ENCODE measurements at regions not wholly inside any gene's neighbourhood (a gene's known extent, or its start where the extent isn't known, plus 50 kb on each side); places are given as distances from the start of the nearest gene placed in this dataset.
"Not testable (repeated sequence)": the region's sequence is repeated elsewhere in the genome, so short reads cannot be mapped to it uniquely, and the experiment has no call there.

GRCh38 chr4:104642521-104642920, 147.8 kb upstream of the CXXC4 start:
- no peak for DNase-seq (ENCODE audit: low read depth)
- in situ Hi-C loops (cut with HindIII; ENCODE audit: low pct_unique_long_range_greater_than_20kb, low sequenced_read_pairs): no loop called here

DNA sequence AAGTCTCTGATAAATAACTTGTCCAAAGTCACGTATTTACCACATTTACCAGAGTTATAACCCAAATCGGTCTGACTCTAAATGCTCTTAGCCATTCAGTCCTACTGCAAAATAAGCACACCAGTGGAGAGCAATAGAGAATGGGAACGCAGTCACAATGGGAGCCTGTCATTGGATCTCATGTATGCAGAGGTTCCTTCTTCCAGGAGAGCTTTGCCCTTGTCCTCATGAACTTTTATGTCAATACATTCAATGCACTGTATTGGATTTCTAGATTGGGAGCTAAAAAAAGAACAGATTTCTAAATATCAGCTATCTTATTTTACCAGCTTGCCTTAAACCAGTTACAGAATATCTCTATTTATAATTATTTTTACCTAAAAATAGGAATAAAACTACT, 149.1 kb upstream of the CXXC4 start:
- no peak for DNase-seq (ENCODE audit: low read depth)
- in situ Hi-C loops (cut with HindIII; ENCODE audit: low pct_unique_long_range_greater_than_20kb, low sequenced_read_pairs): no loop called here

DNA sequence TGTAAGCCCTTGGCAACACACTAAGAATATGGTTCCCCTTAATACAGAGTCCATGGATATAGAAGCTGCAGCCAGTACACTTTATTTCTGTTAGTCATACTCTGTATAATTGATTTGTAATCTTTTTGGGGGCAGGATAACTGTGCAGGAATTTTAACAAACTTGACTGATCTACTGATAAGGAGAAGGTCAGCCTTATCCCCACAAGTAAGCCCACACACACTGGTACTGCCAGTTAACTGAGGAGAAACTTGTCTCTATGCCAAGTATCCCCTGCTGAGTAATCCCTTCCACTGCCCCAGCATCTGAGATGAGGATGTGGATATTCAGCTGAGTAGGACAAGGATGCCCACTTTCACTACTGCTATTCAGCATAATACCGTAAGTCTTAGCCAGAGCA, 154.9 kb upstream of the CXXC4 start:
- in situ Hi-C loops (cut with HindIII; ENCODE audit: low pct_unique_long_range_greater_than_20kb, low sequenced_read_pairs): no loop called here
- DNase-seq (ENCODE audit: low read depth): no peak

DNA sequence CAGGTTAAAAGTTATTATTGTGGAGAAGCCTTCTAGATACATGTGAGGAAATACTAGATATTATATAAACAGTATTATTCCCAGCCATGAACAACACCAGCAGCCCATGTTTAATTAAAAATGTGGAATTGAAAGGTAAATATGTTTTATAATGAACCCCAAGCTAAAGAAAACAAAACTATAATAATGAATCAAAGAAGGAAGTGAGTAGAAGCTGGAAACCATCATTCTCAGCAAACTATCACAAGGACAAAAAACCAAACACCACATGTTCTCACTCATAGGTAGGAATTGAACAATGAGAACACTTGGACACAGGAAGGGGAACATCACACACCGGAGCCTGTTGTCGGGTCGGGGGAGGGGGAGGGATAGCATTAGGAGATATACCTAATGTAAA, 167.6 kb upstream of the CXXC4 start:
- DNase-seq (ENCODE audit: low read depth); in situ Hi-C loops (cut with HindIII; ENCODE audit: low pct_unique_long_range_greater_than_20kb, low sequenced_read_pairs): not testable (repeated sequence)

- in situ Hi-C loops (cut with HindIII; ENCODE audit: low pct_unique_long_range_greater_than_20kb, low sequenced_read_pairs): no loop called here
- DNase-seq (ENCODE audit: low read depth): peak; percentile 1
Measured at GRCh38 chr4:104677116-104677515, 182.4 kb upstream of the CXXC4 start.

GRCh38 chr4:104682311-104682710, 187.6 kb upstream of the CXXC4 start:
- in situ Hi-C loops (cut with HindIII; ENCODE audit: low pct_unique_long_range_greater_than_20kb, low sequenced_read_pairs): no loop called here
- DNase-seq (ENCODE audit: low read depth): no peak

DNA sequence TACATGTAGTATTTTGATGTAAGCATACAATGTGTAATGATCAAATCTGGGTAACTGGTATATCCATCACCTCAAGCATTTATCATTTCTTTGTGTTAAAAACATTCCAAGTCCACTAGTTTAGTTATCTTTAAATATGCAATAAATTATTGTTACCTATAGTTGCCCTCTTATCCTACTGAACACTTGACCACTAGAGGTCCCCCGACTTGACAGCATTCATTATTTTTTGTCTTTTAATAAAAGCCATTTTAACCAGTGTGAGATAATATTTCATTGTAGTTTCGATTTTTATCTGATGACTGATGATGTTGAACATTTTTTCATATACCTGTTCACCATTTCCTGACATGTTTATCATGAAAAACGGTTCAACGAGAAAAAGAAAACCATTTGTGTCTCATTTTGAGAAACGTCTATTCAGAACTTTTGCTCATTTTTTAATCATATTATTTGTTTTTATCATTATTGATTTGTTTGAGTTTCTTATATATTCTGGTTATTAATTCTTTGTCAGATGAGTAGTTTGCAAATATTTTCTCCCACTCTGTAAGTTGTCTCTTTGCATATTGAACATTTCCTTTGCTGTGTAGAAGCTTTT, 199.0 kb upstream of the CXXC4 start:
- DNase-seq (ENCODE audit: low read depth): no peak
- in situ Hi-C loops (cut with HindIII; ENCODE audit: low pct_unique_long_range_greater_than_20kb, low sequenced_read_pairs): no loop called here

DNA sequence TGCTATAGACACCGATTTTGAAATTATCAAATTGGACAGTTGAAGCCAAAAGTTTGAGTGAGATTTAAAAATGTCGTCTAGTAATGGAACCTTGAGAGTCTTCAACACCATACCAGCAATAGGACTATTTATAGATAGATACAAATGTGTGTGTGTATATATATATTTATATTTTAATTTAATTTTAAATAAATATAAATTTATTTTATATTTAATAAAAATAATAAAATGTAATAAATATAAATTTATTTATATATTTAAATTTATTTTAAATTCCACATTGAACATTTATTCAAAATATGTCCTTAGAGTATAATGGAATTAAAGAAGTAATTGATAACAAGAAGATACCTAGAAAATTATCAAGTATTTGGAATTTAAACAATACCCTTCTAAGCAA, 221.9 kb upstream of the CXXC4 start:
- in situ Hi-C loops (cut with HindIII; ENCODE audit: low pct_unique_long_range_greater_than_20kb, low sequenced_read_pairs): no loop called here

DNA sequence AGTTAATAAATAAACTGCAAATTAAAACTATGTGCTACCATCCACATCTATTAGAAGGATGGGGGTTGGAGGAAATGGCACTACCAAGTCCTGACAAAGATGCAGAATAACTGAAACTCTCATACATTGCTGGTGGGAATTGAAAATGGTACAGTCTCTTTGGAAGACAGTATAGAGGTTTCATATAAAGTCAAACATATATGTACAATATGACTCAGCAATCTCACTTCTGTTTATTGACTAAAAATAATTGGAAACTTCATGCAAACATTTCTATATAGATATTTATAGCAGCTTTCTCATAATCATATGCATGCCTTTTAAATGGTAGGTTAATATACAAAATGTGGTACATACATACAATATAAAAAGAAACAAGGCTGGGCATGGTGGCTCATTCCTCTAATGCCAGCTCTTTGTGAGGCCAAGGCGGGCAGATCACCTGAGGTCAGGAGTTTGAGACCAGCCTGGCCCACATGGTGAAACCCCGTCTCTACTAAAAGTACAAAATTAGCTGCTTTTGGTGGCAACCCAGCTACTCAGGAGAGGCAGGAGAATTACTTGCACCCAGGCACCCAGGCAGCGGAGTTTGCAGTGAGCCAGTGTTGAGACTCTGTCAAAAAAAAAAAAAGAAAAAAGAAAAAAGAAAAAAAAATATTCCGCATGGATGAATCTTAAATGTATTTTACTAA, 225.0 kb upstream of the CXXC4 start:
- in situ Hi-C loops (cut with HindIII; ENCODE audit: low pct_unique_long_range_greater_than_20kb, low sequenced_read_pairs): no loop called here

More for the DNA sequence above, 221.9 kb upstream of the CXXC4 start:
- no peak for DNase-seq (ENCODE audit: low read depth)

GRCh38 chr4:104722467-104722866, 227.8 kb upstream of the CXXC4 start:
- in situ Hi-C loops (cut with HindIII; ENCODE audit: low pct_unique_long_range_greater_than_20kb, low sequenced_read_pairs): no loop called here
- no peak for DNase-seq (ENCODE audit: low read depth)

More for the DNA sequence above, 225.0 kb upstream of the CXXC4 start:
- no peak for DNase-seq (ENCODE audit: low read depth)

DNA sequence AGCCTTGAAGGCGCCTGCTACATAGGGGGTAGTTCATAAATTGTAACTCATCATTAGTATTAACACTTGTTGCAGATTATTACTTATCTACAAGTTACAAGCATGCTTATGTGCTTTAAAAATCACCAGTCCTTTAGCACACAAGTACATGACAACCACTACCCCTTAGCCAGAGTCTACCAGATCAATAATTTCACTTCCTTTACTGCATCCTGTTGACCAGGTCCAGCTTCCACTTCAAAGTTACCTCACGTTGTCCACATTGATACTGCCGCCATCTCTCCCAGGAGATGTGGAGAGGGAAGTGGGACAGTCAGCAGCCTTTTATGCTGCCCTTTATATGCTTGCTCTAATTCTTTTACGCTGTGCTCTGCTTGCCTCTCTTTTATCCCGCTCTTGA, 231.3 kb upstream of the CXXC4 start:
- in situ Hi-C loops (cut with HindIII; ENCODE audit: low pct_unique_long_range_greater_than_20kb, low sequenced_read_pairs): no loop called here
- no peak for DNase-seq (ENCODE audit: low read depth)

GRCh38 chr4:104727643-104728042, 232.9 kb upstream of the CXXC4 start:
- DNase-seq (ENCODE audit: low read depth): no peak
- in situ Hi-C loops (cut with HindIII; ENCODE audit: low pct_unique_long_range_greater_than_20kb, low sequenced_read_pairs): no loop called here

- DNase-seq (ENCODE audit: low read depth): peak; percentile 85
- in situ Hi-C loops (cut with HindIII; ENCODE audit: low pct_unique_long_range_greater_than_20kb, low sequenced_read_pairs): no loop called here
Measured at GRCh38 chr4:104728380-104729122, 233.9 kb upstream of the CXXC4 start.

- DNase-seq (ENCODE audit: low read depth): no peak
- in situ Hi-C loops (cut with HindIII; ENCODE audit: low pct_unique_long_range_greater_than_20kb, low sequenced_read_pairs): no loop called here
Measured at GRCh38 chr4:104732766-104733165, 238.1 kb upstream of the CXXC4 start.

DNA sequence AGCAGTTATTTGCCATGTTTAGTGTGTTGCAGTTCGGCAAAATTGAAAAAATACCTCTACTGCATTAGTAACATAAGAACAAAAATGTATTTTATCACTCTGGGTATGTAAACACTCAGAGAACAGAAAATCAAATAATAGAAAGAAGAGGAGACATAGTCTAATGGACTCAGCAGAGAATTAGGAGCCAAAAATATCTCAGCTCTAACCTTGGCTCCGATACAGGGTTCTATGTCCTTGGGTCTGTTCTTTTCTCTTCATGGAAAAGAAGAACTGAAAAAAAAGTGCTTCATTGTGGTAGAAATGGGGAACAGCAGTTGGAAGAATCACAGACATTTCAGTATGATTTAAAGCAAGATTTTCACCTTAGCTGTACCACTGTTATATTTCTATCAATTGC, 240.5 kb upstream of the CXXC4 start:
- in situ Hi-C loops (cut with HindIII; ENCODE audit: low pct_unique_long_range_greater_than_20kb, low sequenced_read_pairs): no loop called here
- no peak for DNase-seq (ENCODE audit: low read depth)

- in situ Hi-C loops (cut with HindIII; ENCODE audit: low pct_unique_long_range_greater_than_20kb, low sequenced_read_pairs): no loop called here
Measured at GRCh38 chr4:104740161-104740560, 245.5 kb upstream of the CXXC4 start.

GRCh38 chr4:104743215-104743653, 248.5 kb upstream of the CXXC4 start:
- in situ Hi-C loops (cut with HindIII; ENCODE audit: low pct_unique_long_range_greater_than_20kb, low sequenced_read_pairs): no loop called here
- no peak for DNase-seq (ENCODE audit: low read depth)

More at GRCh38 chr4:104740161-104740560, 245.5 kb upstream of the CXXC4 start:
- no peak for DNase-seq (ENCODE audit: low read depth)

DNA sequence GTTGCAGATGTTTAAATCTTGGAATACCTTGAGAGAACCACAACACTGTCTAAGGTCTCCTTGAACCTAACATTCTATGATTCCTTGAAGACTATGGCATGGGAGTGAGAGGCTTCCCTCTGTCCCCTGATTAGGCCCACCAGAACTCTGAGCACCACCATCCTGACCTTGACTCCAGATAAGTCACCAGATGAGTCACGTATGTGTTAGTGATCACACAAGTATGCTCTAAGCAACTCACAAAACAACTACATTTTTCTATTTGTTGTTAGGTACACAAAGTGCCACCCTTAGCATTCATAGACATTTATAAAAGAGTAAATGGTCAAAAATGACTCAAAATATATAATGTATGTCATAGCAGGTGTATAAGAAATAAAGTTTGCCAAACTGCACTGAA, 252.9 kb upstream of the CXXC4 start:
- in situ Hi-C loops (cut with HindIII; ENCODE audit: low pct_unique_long_range_greater_than_20kb, low sequenced_read_pairs): no loop called here
- no peak for DNase-seq (ENCODE audit: low read depth)

- in situ Hi-C loops (cut with HindIII; ENCODE audit: low pct_unique_long_range_greater_than_20kb, low sequenced_read_pairs): no loop called here
Measured at GRCh38 chr4:104749062-104749461, 254.4 kb upstream of the CXXC4 start.

More at GRCh38 chr4:104749062-104749461, 254.4 kb upstream of the CXXC4 start:
- no peak for DNase-seq (ENCODE audit: low read depth)

All from Caki2 (cell line).